CD14-positive monocyte (primary cell): ENCODE measurements at regions not wholly inside any gene's neighbourhood (a gene's known extent, or its start where the extent isn't known, plus 50 kb on each side); places are given as distances from the start of the nearest gene placed in this dataset.
A peak's percentile ranks its signal among the peaks of the same experiment; 100 is the strongest.

Experiments used
- DNase-seq, 3 donors: peaks; one replicate each; pipeline ENCODE4 v3.0.0-alpha.2; 2011 to 2022
- H2AFZ ChIP-seq: 2 replicates; pipeline ENCODE4 v1.6.0; 2012; ENCODE audit warnings: mild to moderate bottlenecking, low read depth, low read length, inconsistent platforms; ENCODE audit not compliant: insufficient read depth, poor library complexity, severe bottlenecking
- H3K27ac ChIP-seq, 2 donors: 1 replicate in 1 of 2; 2 replicates in 1 of 2; pipeline ENCODE4 v1.5.1; 2012 to 2013; ENCODE audit warnings: low read length in 2 of 2, control low read depth in 1 of 2, inconsistent platforms in 1 of 2, low read depth in 1 of 2, mild to moderate bottlenecking in 1 of 2
- H3K27me3 ChIP-seq, 2 donors: one replicate each; pipeline versions ENCODE4 v1.6.0 to v1.6.1; 2011 to 2013; ENCODE audit warnings: low read length in 2 of 2; ENCODE audit not compliant: control insufficient read depth in 2 of 2, insufficient read depth in 2 of 2
- H3K36me3 ChIP-seq, 2 donors: replicated peaks in 1 of 2; 1 replicate in 1 of 2; 2 replicates in 1 of 2; pipeline versions ENCODE4 v1.5.1 to v1.6.1; 2012 to 2013; ENCODE audit warnings: low read length in 2 of 2, control low read depth in 1 of 2, inconsistent platforms in 1 of 2, mild to moderate bottlenecking in 1 of 2; ENCODE audit not compliant: insufficient read depth in 2 of 2, control insufficient read depth in 1 of 2
- H3K4me1 ChIP-seq, 2 donors: 1 replicate in 1 of 2; 2 replicates in 1 of 2; pipeline versions ENCODE4 v1.5.1 to v1.6.1; 2012 to 2013; ENCODE audit warnings: low read length in 2 of 2, control low read depth in 1 of 2, inconsistent platforms in 1 of 2, mild to moderate bottlenecking in 1 of 2, moderate library complexity in 1 of 2; ENCODE audit not compliant: insufficient read depth in 2 of 2, control insufficient read depth in 1 of 2
- H3K4me2 ChIP-seq: replicated peaks from 2 replicates; pipeline ENCODE3; 2012; ENCODE audit warnings: low read length, moderate library complexity, mild to moderate bottlenecking; ENCODE audit not compliant: poor library complexity, severe bottlenecking; ENCODE audit errors: extremely low read depth
- H3K4me3 ChIP-seq, 3 experiments: fragments of 200-600 bp in 1 of 3; sonication (generic) in 1 of 3; replicated peaks in 1 of 3; 1 replicate in 2 of 3; 2 replicates in 1 of 3; pipeline ENCODE4 v1.5.1; 2011 to 2013; ENCODE audit warnings: low read length in 3 of 3, mild to moderate bottlenecking in 3 of 3, control low read depth in 2 of 3, low read depth in 2 of 3, inconsistent platforms in 1 of 3, moderate library complexity in 1 of 3
- H3K79me2 ChIP-seq: 2 replicates; pipeline ENCODE4 v1.6.0; 2012; ENCODE audit warnings: mild to moderate bottlenecking, control low read depth, inconsistent platforms, low read length, moderate library complexity; ENCODE audit not compliant: insufficient read depth
- H3K9ac ChIP-seq: 2 replicates; pipeline ENCODE4 v1.6.0; 2017; ENCODE audit warnings: low read length, mild to moderate bottlenecking; ENCODE audit not compliant: insufficient read depth, poor library complexity, severe bottlenecking
- H3K9me3 ChIP-seq, 2 donors: replicated peaks in 1 of 2; 1 replicate in 1 of 2; 2 replicates in 1 of 2; pipeline versions ENCODE4 v1.5.1 to v1.6.1; 2012 to 2013; ENCODE audit warnings: low read length in 2 of 2, control low read depth in 1 of 2; ENCODE audit not compliant: control insufficient read depth in 1 of 2, insufficient read depth in 1 of 2
- H4K20me1 ChIP-seq: 2 replicates; pipeline ENCODE4 v1.6.0; 2012; ENCODE audit warnings: mild to moderate bottlenecking, low read length, control low read depth, moderate library complexity; ENCODE audit not compliant: insufficient read depth
- H3K27ac Mint-ChIP-seq, 7 donors: one replicate each; pipeline ENCODE4 v1.8.0; 2020; ENCODE audit warnings: mild to moderate bottlenecking in 7 of 7, mixed read lengths in 7 of 7, moderate library complexity in 6 of 7, inconsistent platforms in 2 of 7
- H3K27me3 Mint-ChIP-seq, 3 donors: one replicate each; pipeline ENCODE4 v1.8.0; 2021 to 2022; ENCODE audit warnings: low read depth in 3 of 3, mild to moderate bottlenecking in 3 of 3, mixed read lengths in 3 of 3, moderate library complexity in 3 of 3, inconsistent platforms in 1 of 3
- H3K36me3 Mint-ChIP-seq, 2 donors: one replicate each; pipeline ENCODE4 v1.8.0; 2020; ENCODE audit warnings: mixed read lengths in 2 of 2, inconsistent platforms in 1 of 2, mild to moderate bottlenecking in 1 of 2
- H3K4me1 Mint-ChIP-seq: one replicate; pipeline ENCODE4 v1.8.0; 2020; ENCODE audit warnings: mild to moderate bottlenecking, mixed read lengths
- H3K4me3 Mint-ChIP-seq, 2 donors: one replicate each; pipeline ENCODE4 v1.8.0; 2020; ENCODE audit warnings: mild to moderate bottlenecking in 2 of 2, mixed read lengths in 2 of 2, moderate library complexity in 1 of 2
- H3K9me3 Mint-ChIP-seq, 7 donors: one replicate each; pipeline ENCODE4 v1.8.0; 2020 to 2022; ENCODE audit warnings: mixed read lengths in 7 of 7, mild to moderate bottlenecking in 6 of 7, moderate library complexity in 6 of 7, inconsistent platforms in 2 of 7
- WGBS: methylation state at CpG from one replicate; pipeline ENCODE4 v1.1.5; 2013; ENCODE audit warnings: missing lambda C conversion rate; ENCODE audit not compliant: insufficient coverage; 5-methylcytosine and 5-hydroxymethylcytosine counted together
- intact Hi-C, 2 donors: fragments of 100-400 bp; cut with micrococcal nuclease; formaldehyde crosslinking; loops; one replicate each; pipeline versions ENCODE4 v1.15.0 to v1.15.1; 2023
- TF ChIP-seq, protein P1 (sequence below): fragments of 200-600 bp; IDR thresholded peaks from one replicate; pipeline ENCODE4 v1.8.0; 2022; ENCODE audit warnings: antibody characterized with exemption, mild to moderate bottlenecking

DNA sequence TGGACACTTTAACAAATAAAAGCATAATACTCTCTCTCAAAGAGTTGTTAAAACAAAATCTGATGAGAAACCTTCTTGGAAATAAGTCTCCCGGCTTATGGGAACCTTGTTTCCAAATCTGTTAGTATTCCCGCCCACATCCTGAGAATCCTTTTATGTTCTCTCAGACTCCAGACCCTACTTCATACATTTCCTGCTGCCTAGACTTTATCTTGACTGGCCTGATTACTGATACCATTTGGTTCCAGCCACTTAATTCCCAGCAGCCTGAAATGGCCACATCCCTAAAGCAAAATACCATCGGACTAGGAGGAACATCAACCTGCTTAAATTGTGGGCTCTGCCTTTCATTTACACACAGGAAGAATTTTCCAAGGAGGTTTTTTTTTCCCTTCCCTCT, 79.1 kb upstream of the CYP1B1 start:
- peaks cover 0 to 3% (median 1%) of the 10 kb centered on the region in 3 donors for H3K27me3 Mint-ChIP-seq
- peak overlapping the region in 1 of 2 donors; percentile 29 for H3K4me3 Mint-ChIP-seq
- peaks cover 12 to 22% of the 10 kb centered on the region in 2 donors for H3K36me3 Mint-ChIP-seq
- H3K4me1 ChIP-seq = peaks cover 29 to 47% of the 10 kb centered on the region in 2 donors
- H3K27ac Mint-ChIP-seq = no peak overlapping the region
- H3K4me3 ChIP-seq = no peak overlapping the region
- H3K4me1 Mint-ChIP-seq = peaks cover 41% of the 10 kb centered on the region
- H3K27me3 ChIP-seq = no peaks in the 10 kb centered on the region
- no peak overlapping the region for H3K4me2 ChIP-seq
- H3K9ac ChIP-seq = no peak overlapping the region
- H3K27ac ChIP-seq = no peak overlapping the region
- TF ChIP-seq, protein P1, sequence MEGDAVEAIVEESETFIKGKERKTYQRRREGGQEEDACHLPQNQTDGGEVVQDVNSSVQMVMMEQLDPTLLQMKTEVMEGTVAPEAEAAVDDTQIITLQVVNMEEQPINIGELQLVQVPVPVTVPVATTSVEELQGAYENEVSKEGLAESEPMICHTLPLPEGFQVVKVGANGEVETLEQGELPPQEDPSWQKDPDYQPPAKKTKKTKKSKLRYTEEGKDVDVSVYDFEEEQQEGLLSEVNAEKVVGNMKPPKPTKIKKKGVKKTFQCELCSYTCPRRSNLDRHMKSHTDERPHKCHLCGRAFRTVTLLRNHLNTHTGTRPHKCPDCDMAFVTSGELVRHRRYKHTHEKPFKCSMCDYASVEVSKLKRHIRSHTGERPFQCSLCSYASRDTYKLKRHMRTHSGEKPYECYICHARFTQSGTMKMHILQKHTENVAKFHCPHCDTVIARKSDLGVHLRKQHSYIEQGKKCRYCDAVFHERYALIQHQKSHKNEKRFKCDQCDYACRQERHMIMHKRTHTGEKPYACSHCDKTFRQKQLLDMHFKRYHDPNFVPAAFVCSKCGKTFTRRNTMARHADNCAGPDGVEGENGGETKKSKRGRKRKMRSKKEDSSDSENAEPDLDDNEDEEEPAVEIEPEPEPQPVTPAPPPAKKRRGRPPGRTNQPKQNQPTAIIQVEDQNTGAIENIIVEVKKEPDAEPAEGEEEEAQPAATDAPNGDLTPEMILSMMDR = no peak
- no peaks in the 10 kb centered on the region for H3K9me3 ChIP-seq
- H4K20me1 ChIP-seq = no peaks in the 10 kb centered on the region
- no peak overlapping the region for H2AFZ ChIP-seq
- peaks cover 0 to 7% (median 0%) of the 10 kb centered on the region in 7 donors for H3K9me3 Mint-ChIP-seq
- no peak for DNase-seq
- no peaks in the 10 kb centered on the region for H3K36me3 ChIP-seq
- 71% methylated on average over 2 of the region's 3 CpGs for WGBS
- H3K79me2 ChIP-seq = no peaks in the 10 kb centered on the region
- intact Hi-C loops = loop anchor here in 1 of 2 donors (2.0 kb wide), 1 partner anchor 14 kb away; no protein-coding TSS in a partner anchor

GRCh38 chr2:38154395-38154794, 78.4 kb upstream of the CYP1B1 start:
- H3K9ac ChIP-seq = no peak overlapping the region
- no peaks in the 10 kb centered on the region for H3K9me3 ChIP-seq
- DNase-seq = no peak
- no peak overlapping the region for H3K4me2 ChIP-seq
- no peak overlapping the region for H3K4me3 ChIP-seq
- peaks cover 33 to 53% of the 10 kb centered on the region in 2 donors for H3K4me1 ChIP-seq
- H4K20me1 ChIP-seq = no peaks in the 10 kb centered on the region
- no peaks in the 10 kb centered on the region for H3K27me3 ChIP-seq
- intact Hi-C loops = loop anchor here in 1 of 2 donors (2.0 kb wide), 1 partner anchor 14 kb away; no protein-coding TSS in a partner anchor
- no peaks in the 10 kb centered on the region for H3K79me2 ChIP-seq
- H3K36me3 Mint-ChIP-seq = peaks cover 12 to 22% of the 10 kb centered on the region in 2 donors
- H3K27ac Mint-ChIP-seq = peak overlapping the region in 4 of 7 donors; percentile 8 to 73 (median 53)
- H3K4me1 Mint-ChIP-seq = peaks cover 45% of the 10 kb centered on the region
- peaks cover 0 to 3% (median 1%) of the 10 kb centered on the region in 3 donors for H3K27me3 Mint-ChIP-seq
- no peak overlapping the region for H2AFZ ChIP-seq
- TF ChIP-seq, protein P1 = no peak
- WGBS = 40% methylated on average over 1 of the region's 2 CpGs
- H3K27ac ChIP-seq = no peak overlapping the region
- peaks cover 0 to 7% (median 0%) of the 10 kb centered on the region in 7 donors for H3K9me3 Mint-ChIP-seq
- H3K4me3 Mint-ChIP-seq = no peak overlapping the region
- no peaks in the 10 kb centered on the region for H3K36me3 ChIP-seq
